Astrocyte of the cerebellum (primary cell): ENCODE measurements at regions not wholly inside any gene's neighbourhood (a gene's known extent, or its start where the extent isn't known, plus 50 kb on each side); places are given as distances from the start of the nearest gene placed in this dataset.

Experiments used
- DNase-seq: peaks from one replicate; pipeline ENCODE4 v3.0.0-alpha.2; 2011; ENCODE audit warnings: low read depth
- H3K4me3 ChIP-seq: 2 replicates; pipeline ENCODE4 v1.5.1; 2011; ENCODE audit warnings: mild to moderate bottlenecking, low read depth, low read length, moderate library complexity
- CTCF ChIP-seq: IDR thresholded peaks from 2 replicates; pipeline ENCODE4 v1.5.1; 2012; ENCODE audit warnings: low read length, low read depth, moderate library complexity, mild to moderate bottlenecking; ENCODE audit errors: missing control alignments
- in situ Hi-C: cut with HindIII; loops from 2 replicates; pipeline ENCODE4 v1.10.0; 2017; ENCODE audit warnings: low sequenced_read_pairs

- TF ChIP-seq CTCF, result no peak
- in situ Hi-C loops, result no loop called here
- H3K4me3 ChIP-seq, result no peak overlapping the region
- no peak for DNase-seq
Observed at GRCh38 chr12:69073035-69073434, 140.1 kb upstream of the CPM start.

- in situ Hi-C loops, result no loop called here
- no peak overlapping the region for H3K4me3 ChIP-seq
- no peak for DNase-seq
- TF ChIP-seq CTCF, result no peak
Observed at GRCh38 chr12:69074556-69075349, 141.8 kb upstream of the CPM start.

GRCh38 chr12:69083689-69084088 lies 150.7 kb upstream of the CPM start:
- no peak for DNase-seq
- in situ Hi-C loops, result no loop called here
- TF ChIP-seq CTCF, result no peak
- H3K4me3 ChIP-seq, result no peak overlapping the region

- in situ Hi-C loops, result no loop called here
- TF ChIP-seq CTCF, result no peak
- DNase-seq, result no peak
- H3K4me3 ChIP-seq, result no peak overlapping the region
Observed at GRCh38 chr12:69084816-69085378, 151.9 kb upstream of the CPM start.

GRCh38 chr12:69085852-69086251 lies 152.9 kb upstream of the CPM start:
- TF ChIP-seq CTCF, result no peak
- in situ Hi-C loops, result no loop called here
- DNase-seq, result no peak
- no peak overlapping the region for H3K4me3 ChIP-seq

DNA sequence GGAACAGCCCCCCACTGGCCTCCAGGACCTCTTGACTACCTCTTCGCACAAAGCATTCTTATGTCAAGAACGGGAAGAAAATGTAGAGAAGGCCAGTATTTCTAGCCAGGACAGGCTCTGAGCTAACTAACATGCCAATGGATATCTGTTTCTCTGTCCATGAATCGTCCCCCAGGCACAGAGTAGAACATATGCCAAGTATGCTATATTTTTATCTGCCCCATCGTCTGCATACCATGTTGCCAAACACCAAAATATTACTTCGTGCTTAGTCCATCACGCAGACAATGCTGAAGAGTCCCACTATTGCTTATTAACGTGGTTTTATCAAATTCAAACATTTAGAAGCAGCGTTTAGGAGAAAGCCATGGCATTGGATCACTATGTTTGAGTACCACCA lies 151.4 kb upstream of the CPSF6 start:
- TF ChIP-seq CTCF, result no peak
- no peak for DNase-seq
- H3K4me3 ChIP-seq, result no peak overlapping the region
- in situ Hi-C loops, result no loop called here
